ENCODE measurements at regions not wholly inside any gene's neighbourhood (a gene's known extent, or its start where the extent isn't known, plus 50 kb on each side); places are given as distances from the start of the nearest gene placed in this dataset.
A peak's percentile ranks its signal among the peaks of the same experiment; 100 is the strongest.

DNA sequence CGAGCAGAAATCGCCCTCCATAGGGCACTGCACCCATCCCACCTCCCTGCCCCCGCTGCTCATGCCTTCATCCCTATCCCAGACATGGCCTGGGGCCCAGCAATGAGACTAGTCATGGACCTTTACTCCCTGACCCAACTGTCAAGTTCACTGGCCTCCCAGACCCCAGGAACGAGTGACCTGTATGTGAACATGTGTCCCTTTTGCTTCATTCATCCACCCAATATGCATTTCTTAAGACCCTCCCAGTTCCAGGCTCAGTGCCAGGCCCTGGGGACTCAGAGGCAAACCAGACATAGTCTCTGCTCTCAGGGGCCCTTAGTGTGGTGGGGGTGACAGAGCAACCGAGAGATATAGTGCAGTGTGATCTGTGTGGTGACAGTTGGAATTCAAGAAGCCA is 67.0 kb downstream of the EFNB1 start:
- DNase-seq (ENCODE audit: low read depth in 1 of 2, low spot score in 1 of 2) = no peak
- Histone ChIP-seq H3K27me3 (ENCODE audit: insufficient read depth, poor library complexity, severe bottlenecking) (no peaks in the 10 kb centered on the region), H3K4me3 (replicated peaks; ENCODE audit: insufficient read depth, low read length) (no peak overlapping the region), H3K27ac (replicated peaks) (no peak overlapping the region)
- TF ChIP-seq, protein P1, sequence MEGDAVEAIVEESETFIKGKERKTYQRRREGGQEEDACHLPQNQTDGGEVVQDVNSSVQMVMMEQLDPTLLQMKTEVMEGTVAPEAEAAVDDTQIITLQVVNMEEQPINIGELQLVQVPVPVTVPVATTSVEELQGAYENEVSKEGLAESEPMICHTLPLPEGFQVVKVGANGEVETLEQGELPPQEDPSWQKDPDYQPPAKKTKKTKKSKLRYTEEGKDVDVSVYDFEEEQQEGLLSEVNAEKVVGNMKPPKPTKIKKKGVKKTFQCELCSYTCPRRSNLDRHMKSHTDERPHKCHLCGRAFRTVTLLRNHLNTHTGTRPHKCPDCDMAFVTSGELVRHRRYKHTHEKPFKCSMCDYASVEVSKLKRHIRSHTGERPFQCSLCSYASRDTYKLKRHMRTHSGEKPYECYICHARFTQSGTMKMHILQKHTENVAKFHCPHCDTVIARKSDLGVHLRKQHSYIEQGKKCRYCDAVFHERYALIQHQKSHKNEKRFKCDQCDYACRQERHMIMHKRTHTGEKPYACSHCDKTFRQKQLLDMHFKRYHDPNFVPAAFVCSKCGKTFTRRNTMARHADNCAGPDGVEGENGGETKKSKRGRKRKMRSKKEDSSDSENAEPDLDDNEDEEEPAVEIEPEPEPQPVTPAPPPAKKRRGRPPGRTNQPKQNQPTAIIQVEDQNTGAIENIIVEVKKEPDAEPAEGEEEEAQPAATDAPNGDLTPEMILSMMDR (IDR thresholded peaks at IDR 0.05; ENCODE audit: insufficient read depth, low read length) = no peak
- no peak for TF ChIP-seq GABPA (IDR thresholded peaks at IDR 0.05; ENCODE audit: low read depth)
- TF ChIP-seq POLR2AphosphoS5 (IDR thresholded peaks at IDR 0.05; ENCODE audit: low read depth) = no peak
- no peak for TF ChIP-seq SPI1 (IDR thresholded peaks at IDR 0.05; ENCODE audit: borderline replicate concordance, low read depth)
- TF ChIP-seq, protein P2, sequence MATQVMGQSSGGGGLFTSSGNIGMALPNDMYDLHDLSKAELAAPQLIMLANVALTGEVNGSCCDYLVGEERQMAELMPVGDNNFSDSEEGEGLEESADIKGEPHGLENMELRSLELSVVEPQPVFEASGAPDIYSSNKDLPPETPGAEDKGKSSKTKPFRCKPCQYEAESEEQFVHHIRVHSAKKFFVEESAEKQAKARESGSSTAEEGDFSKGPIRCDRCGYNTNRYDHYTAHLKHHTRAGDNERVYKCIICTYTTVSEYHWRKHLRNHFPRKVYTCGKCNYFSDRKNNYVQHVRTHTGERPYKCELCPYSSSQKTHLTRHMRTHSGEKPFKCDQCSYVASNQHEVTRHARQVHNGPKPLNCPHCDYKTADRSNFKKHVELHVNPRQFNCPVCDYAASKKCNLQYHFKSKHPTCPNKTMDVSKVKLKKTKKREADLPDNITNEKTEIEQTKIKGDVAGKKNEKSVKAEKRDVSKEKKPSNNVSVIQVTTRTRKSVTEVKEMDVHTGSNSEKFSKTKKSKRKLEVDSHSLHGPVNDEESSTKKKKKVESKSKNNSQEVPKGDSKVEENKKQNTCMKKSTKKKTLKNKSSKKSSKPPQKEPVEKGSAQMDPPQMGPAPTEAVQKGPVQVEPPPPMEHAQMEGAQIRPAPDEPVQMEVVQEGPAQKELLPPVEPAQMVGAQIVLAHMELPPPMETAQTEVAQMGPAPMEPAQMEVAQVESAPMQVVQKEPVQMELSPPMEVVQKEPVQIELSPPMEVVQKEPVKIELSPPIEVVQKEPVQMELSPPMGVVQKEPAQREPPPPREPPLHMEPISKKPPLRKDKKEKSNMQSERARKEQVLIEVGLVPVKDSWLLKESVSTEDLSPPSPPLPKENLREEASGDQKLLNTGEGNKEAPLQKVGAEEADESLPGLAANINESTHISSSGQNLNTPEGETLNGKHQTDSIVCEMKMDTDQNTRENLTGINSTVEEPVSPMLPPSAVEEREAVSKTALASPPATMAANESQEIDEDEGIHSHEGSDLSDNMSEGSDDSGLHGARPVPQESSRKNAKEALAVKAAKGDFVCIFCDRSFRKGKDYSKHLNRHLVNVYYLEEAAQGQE (IDR thresholded peaks at IDR 0.05; ENCODE audit: insufficient replicate concordance, low read depth) = no peak

DNA sequence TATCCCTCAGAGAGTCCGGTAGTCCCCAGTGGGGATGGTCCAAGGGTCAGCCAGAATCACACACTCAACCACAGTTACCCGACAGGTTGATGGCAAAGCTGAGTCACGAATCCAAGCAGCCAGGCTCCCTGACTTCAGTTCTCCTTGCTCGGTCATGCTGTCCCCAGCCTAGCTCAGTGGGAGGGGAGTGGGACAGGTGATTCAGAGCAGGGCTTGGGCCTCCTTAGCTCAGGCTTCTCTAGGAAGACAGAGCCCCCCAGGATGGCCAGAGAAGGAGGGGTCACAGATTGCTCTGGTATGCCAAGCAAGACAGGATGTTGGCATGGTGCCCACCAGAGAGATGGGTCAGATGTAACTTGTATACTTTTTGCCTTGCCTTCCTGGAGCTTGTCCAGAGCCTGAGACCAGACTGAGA is 66.5 kb downstream of the EFNB1 start:
- no peak for DNase-seq (ENCODE audit: low read depth in 1 of 2, low spot score in 1 of 2)
- Histone ChIP-seq H3K4me3 (replicated peaks; ENCODE audit: insufficient read depth, low read length) (no peak overlapping the region), H3K27me3 (ENCODE audit: insufficient read depth, poor library complexity, severe bottlenecking) (no peaks in the 10 kb centered on the region), H3K27ac (replicated peaks) (no peak overlapping the region)
- TF ChIP-seq, protein P1 (IDR thresholded peaks at IDR 0.05; ENCODE audit: insufficient read depth, low read length) = no peak
- TF ChIP-seq SPI1 (IDR thresholded peaks at IDR 0.05; ENCODE audit: borderline replicate concordance, low read depth) = no peak
- TF ChIP-seq POLR2AphosphoS5 (IDR thresholded peaks at IDR 0.05; ENCODE audit: low read depth) = no peak
- TF ChIP-seq, protein P2 (IDR thresholded peaks at IDR 0.05; ENCODE audit: insufficient replicate concordance, low read depth) = no peak
- TF ChIP-seq GABPA (IDR thresholded peaks at IDR 0.05; ENCODE audit: low read depth) = no peak

DNA sequence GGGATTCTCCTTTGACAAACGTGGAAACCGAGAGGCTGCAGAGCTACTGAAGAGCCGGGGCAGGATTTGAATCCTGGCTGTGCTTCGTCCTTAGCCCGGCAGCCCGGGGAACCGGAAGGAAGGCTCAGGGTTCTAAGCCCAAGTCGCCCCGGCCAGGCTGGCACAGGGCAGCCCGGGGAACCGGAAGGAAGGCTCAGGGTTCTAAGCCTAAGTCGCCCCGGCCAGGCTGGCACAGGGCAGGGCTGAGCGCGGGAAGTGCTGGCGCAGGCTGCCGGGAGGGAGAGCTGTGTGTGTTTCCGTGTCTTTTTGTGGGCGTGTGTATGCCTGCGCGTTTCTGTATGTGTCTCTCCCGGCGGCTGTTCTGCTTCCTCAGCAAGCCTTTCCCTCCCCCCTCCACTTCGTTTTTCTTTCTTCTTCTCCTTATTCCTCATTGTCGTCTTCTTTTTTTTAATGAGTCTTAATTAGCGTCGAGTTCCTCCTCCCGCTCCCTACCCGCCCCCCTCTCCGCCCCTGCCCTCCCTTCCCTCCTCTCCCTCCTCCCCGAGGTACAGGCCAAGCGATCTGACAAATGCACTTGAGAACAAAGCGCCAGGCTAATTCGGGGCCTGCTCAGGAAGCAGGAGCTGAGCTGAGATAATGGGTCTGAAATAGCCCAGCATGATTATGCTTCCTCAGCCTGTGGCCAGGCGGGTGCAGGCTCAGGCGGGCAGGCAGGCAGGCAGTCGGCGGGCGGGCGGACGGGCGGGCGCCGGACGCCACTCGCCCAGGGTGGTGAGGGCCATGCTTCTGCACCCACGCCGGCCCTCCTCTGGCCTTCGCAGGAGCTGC is 65.9 kb downstream of the EFNB1 start:
- DNase-seq (ENCODE audit: low read depth in 1 of 2, low spot score in 1 of 2) = peak; percentile 32 to 62
- H3K27ac ChIP-seq (replicated peaks) = peak overlapping the region; percentile 71
- TF ChIP-seq GABPA (IDR thresholded peaks at IDR 0.05; ENCODE audit: low read depth) = no peak
- no peak overlapping the region for H3K4me3 ChIP-seq (replicated peaks; ENCODE audit: insufficient read depth, low read length)
- no peaks in the 10 kb centered on the region for H3K27me3 ChIP-seq (ENCODE audit: insufficient read depth, poor library complexity, severe bottlenecking)

DNA sequence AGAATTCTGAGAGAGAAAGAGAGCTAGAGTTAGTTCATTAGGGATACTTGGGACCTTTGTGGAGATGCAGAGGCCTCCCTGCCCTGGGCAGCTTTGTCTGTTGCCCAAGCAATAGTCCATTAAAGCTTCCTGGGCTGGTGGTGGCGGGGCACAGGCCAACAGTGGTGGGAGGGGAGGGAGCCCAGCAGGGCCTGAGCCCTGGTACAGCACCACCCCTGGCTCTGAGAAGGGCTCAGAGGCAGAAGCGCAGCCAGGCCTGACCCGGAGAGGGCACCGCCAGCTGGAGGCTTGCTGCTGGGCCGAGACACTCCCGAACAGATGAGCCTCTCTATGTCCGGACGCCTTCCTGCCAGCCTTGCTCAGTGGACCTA is 65.3 kb downstream of the EFNB1 start:
- no peak overlapping the region for H3K4me3 ChIP-seq (replicated peaks; ENCODE audit: insufficient read depth, low read length)
- TF ChIP-seq, protein P2 (IDR thresholded peaks at IDR 0.05; ENCODE audit: insufficient replicate concordance, low read depth) = no peak
- TF ChIP-seq POLR2AphosphoS5 (IDR thresholded peaks at IDR 0.05; ENCODE audit: low read depth) (no peak), SPI1 (IDR thresholded peaks at IDR 0.05; ENCODE audit: borderline replicate concordance, low read depth) (no peak), GABPA (IDR thresholded peaks at IDR 0.05; ENCODE audit: low read depth) (no peak)
- TF ChIP-seq, protein P1 (IDR thresholded peaks at IDR 0.05; ENCODE audit: insufficient read depth, low read length) = no peak
- DNase-seq (ENCODE audit: low read depth in 1 of 2, low spot score in 1 of 2) = no peak
- no peaks in the 10 kb centered on the region for H3K27me3 ChIP-seq (ENCODE audit: insufficient read depth, poor library complexity, severe bottlenecking)
- H3K27ac ChIP-seq (replicated peaks) = peak overlapping the region; percentile 71

Measured in HL-60 (cell line).